Stimulated activated CD4-positive, alpha-beta T cell treated with anti-CD3 and anti-CD28 coated beads, Interleukin-4, amount 100 ng/mL, for 1 hour (primary cell): ENCODE measurements at regions not wholly inside any gene's neighbourhood (a gene's known extent, or its start where the extent isn't known, plus 50 kb on each side); places are given as distances from the start of the nearest gene placed in this dataset.

Experiments
- DNase-seq: peaks from one replicate; pipeline ENCODE4 v3.0.0-alpha.2; 2020

DNA sequence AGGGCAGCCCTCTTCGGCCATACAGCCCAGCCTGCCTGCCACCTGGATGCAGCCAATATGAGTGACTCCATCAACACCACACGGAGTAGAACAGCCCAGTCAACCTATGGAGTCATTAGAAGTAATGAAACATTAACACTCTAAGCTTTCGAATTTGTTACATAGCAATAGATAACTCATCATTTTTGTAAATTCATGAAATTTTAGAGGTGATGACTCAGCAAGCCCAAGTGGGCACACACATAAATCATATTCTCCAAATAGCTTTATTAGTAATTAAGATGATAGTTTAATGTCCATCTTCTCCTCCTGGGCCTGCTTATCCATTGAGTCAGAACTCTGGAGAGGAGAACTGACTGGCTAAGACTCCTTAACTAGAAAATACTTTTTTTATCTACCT lies 335.0 kb upstream of the KCNH8 start:
- no peak for DNase-seq

DNA sequence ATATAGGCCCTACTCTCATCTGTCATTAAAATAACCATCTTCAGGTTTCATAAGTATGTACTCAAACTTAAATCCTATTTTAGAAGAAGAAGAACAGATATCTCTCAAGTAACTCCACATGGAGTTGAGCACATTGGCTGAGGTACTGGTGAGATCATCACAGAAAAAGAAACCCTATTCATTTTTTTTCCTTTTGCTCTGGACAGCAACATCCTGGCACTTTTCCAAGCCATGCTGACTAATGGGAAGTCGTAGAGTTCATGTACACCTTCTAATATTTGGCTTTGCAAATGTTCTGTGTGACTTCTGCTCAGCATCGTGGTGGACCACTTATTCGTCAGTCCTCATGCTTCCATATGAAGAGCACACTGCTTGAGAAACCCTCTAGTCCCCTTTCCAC lies 336.0 kb upstream of the KCNH8 start:
- DNase-seq: no peak

DNA sequence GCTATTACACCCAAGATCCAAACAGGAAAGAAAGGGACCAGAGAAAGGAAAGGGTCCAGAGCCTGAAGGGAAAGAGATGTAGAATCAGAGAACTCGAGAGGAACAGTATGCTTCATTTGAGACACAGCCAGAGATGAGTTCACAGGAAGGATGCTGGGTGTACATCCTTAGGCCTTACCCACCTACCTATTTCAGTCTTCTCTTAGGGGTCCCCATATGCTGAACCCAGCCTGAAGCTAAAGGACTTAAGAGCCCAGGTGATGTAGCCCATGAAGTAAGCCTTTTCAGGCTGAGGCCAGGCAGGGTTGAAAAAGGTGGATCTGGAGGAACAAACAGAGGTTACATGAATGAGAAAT lies 338.0 kb upstream of the KCNH8 start:
- no peak for DNase-seq

- DNase-seq: no peak
Observed at GRCh38 chr3:18809640-18810305, 338.5 kb upstream of the KCNH8 start.

DNA sequence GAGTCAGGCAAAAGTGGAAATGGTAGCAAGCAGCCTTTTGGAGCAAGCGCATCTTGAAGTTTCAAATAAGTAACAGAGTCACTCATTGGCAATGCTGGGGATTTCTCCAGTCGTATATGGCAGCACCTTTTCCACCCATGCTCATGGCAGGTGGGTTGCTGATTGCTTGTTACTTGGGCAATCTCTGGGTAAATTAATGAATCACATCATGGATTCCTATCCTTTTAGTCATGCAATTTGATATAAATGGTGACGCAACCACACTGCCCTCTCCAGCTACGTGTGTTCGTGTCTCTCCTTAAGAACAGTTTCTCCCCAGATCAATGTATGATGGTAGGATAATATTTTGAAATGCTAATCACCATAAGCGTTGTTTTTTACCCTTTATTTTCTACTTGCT lies 339.9 kb upstream of the KCNH8 start:
- DNase-seq: no peak

- DNase-seq: no peak
Observed at GRCh38 chr3:18807593-18807992, 340.7 kb upstream of the KCNH8 start.

DNA sequence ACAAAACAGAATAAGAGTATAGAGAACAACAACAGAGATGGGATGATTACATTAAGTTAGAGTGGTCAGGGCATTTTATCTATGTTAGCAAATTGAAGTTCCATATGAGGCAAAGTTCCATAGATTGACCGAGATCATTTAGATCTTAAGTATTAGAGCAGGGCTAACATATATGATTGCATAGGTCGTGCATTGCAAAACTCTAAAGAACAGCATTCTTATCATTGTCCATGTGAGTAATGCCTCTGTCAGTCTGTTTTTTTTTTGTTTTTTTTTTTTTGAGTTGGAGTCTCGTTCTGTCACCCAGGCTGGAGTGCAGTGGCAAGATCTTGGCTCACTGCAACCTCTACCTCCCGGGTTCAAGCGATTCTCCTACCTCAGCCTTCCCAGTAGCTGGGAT lies 341.7 kb upstream of the KCNH8 start:
- DNase-seq: no peak

- no peak for DNase-seq
Observed at GRCh38 chr3:18797378-18797777, 350.9 kb upstream of the KCNH8 start.

GRCh38 chr3:18795078-18795477 lies 353.2 kb upstream of the KCNH8 start:
- no peak for DNase-seq

DNA sequence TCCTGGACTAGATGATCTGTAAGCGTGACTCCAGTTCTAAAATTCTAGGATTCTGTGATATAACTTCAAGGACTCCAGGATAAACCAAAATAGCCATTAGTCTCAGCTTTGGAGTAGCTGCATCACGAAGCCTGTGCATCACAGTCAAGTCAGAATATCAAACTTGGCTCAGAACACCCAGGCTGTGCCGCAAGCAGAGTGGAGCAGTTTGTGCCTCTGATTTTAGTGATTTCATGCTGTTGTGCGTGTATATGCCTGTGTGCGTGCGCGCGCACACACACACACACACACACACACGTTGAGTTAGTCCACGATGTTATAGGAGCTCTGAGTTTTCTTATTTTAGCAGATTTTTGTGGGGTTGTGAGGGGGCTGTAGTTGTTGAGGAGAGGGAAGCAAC lies 356.6 kb upstream of the KCNH8 start:
- DNase-seq: no peak

- DNase-seq: no peak
Observed at GRCh38 chr3:18791182-18791581, 357.1 kb upstream of the KCNH8 start.

GRCh38 chr3:18790384-18790783 lies 357.9 kb upstream of the KCNH8 start:
- no peak for DNase-seq

DNA sequence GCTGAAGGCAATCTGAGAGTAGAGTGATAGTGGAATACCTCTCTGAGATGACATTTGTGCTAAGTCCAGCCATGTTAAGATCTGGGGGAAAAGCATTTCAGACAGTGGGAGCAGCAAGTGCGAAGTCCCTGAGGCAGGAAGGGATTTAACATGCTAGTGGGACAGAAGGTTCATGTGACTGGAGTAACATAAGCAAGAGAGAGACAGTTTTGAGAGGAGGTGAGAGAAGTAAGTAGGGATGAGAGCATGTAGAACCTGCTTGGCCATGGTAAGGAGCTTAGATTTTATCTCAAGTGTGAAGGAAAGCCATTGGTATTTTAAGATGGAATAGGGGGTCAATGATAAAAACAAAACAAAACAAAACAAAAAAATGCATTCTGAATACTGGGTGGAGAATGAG lies 358.6 kb upstream of the KCNH8 start:
- no peak for DNase-seq

DNA sequence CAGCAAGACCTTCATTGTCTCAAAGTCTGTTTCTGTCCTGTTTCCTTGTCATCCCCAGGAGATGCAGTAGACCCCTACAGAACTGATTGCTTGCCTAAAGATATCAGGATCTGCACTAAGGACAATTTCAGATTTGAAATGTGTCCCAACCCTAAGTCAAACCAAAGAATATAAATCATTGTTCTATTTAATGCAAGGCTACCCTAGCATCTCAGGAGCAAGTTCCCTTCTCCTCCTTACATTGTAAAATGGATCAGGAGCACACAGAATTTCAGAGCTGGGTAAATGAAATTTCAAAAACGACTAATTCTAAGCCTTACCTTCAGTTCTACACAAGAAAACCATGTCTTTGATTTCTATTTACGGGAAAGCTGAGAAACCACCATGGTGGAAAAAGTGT lies 360.9 kb upstream of the KCNH8 start:
- DNase-seq: no peak

GRCh38 chr3:18786650-18787323 lies 361.5 kb upstream of the KCNH8 start:
- no peak for DNase-seq

DNA sequence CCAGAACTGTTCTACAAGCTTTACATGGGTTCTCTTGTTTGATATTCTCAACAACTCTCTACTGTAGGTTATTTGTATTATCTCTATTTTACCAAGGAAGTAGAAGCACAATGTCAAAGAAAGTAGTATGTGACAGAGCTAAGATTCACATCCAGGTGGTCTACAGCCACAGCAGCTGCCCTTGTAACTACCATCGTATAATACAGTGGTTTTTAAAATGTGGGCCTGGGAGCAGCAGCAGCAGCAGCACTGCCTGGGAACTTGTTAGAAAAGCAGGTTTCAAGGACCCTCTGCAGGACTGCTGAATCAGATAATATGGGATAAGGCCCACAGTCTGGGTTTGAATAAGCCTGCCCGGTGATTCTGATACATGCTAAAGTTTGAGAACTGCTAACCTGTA lies 357.1 kb upstream of the SATB1 start:
- no peak for DNase-seq

DNA sequence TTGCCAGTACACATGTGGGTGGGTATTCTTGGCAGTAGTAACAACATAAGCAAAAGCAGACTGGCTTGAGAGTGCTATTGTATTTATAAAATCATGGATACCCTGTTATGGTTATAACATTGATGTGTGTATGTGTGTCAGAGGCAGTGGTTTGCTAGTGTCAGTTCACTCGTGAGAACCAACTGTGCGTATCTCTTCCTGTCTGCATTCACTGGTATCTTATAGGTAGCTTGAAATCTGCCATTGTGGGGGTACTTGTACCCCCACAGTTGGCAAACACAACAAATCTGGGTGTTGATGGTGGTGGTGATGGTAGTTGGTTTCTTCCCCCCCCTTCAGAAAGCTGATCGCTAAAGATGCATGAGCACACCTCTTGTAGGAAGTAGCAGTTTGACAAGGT lies 355.8 kb upstream of the SATB1 start:
- DNase-seq: no peak

GRCh38 chr3:18779704-18780103 lies 354.6 kb upstream of the SATB1 start:
- no peak for DNase-seq

DNA sequence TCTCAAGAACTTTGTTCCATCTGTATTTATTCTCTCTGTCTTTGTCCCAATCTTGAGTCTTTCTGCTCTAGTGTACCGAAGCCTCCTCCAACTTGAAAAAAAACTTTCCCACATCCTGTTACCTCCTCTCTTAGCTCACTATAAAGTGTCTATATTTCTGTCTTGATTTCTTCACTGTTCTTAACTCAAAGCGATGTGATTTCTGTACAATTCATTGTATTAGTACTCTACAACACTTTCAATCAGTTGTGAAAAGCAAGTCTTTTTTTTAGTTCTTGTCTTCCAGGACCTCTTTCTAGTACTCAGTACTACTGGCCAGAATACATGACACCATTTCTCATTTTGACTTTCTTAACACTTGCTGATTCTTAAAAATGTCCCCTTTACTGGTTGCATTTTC lies 353.5 kb upstream of the SATB1 start:
- DNase-seq: no peak

DNA sequence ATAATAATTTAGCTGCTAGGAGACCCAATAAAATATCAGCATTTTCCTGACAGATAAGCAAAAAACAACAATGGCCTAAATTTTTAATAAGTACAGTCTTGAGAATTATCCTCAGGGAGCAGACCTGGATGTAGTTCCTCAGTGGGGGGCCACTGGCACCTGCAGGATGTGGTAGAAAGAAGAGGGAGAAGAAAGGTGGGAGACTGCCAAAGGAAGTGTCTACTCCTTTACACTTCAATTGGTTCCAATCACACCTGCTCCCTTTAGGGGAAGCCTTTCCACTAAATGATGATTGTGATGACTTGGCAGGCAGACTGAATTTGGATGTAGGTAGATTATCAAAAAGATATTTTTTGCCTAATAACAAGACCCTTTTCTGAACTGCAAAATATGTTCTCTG lies 353.0 kb upstream of the SATB1 start:
- no peak for DNase-seq

- no peak for DNase-seq
Observed at GRCh38 chr3:18775501-18775900, 350.4 kb upstream of the SATB1 start.

- no peak for DNase-seq
Observed at GRCh38 chr3:18774319-18775088, 349.4 kb upstream of the SATB1 start.

DNA sequence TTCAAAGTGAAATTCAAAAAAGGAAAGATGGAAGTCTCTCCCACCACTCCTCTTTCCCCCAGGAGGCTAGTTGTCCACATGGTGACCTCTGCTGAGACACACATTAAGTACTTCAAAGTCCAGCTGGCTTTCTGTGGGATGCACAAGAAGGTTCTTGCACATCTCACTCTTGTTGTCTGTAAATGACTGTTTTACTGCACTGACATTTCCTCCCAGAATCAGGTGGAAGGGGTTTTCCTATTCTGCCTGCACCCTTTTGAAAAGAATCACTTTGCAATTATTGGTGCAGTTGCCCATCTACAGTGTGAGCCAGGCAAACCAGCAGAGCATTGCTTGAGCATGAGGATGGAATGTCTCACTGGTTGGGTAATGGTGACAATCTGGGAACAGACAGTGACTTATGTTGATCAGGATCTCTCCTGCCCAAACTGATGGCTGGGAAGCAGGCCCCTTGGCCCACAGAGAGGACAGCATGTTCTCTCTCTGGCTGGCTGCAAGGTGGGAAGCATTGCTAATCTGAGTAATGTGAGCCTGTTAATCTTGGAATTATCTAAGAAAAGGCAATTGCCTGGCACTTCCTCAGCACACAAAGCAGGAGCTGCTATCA lies 347.7 kb upstream of the SATB1 start:
- no peak for DNase-seq

- no peak for DNase-seq
Observed at GRCh38 chr3:18771931-18772330, 346.8 kb upstream of the SATB1 start.
